ENCODE measurements at regions not wholly inside any gene's neighbourhood (a gene's known extent, or its start where the extent isn't known, plus 50 kb on each side); places are given as distances from the start of the nearest gene placed in this dataset.
"Not testable (repeated sequence)": the region's sequence is repeated elsewhere in the genome, so short reads cannot be mapped to it uniquely, and the experiment has no call there.

GRCh38 chr2:48197618-48198017, 116.9 kb upstream of the FOXN2 start:
- DNase-seq, result no peak

GRCh38 chr2:48198371-48198770, 116.1 kb upstream of the FOXN2 start:
- no peak for DNase-seq

GRCh38 chr2:48199070-48199469, 115.4 kb upstream of the FOXN2 start:
- DNase-seq, result no peak

- DNase-seq, result no peak
Measured at GRCh38 chr2:48200620-48201293, 113.7 kb upstream of the FOXN2 start.

- DNase-seq, result not testable (repeated sequence)
Measured at GRCh38 chr2:48201435-48201834, 113.0 kb upstream of the FOXN2 start.

GRCh38 chr2:48202863-48203642, 111.4 kb upstream of the FOXN2 start:
- DNase-seq, result no peak

- no peak for DNase-seq
Measured at GRCh38 chr2:48203668-48204067, 110.8 kb upstream of the FOXN2 start.

- DNase-seq, result no peak
Measured at GRCh38 chr2:48204750-48205136, 109.7 kb upstream of the FOXN2 start.

- DNase-seq, result no peak
Measured at GRCh38 chr2:48205137-48205798, 109.2 kb upstream of the FOXN2 start.

- DNase-seq, result not testable (repeated sequence)
Measured at GRCh38 chr2:48206056-48206656, 108.3 kb upstream of the FOXN2 start.

GRCh38 chr2:48207201-48207641, 107.3 kb upstream of the FOXN2 start:
- DNase-seq, result no peak

- no peak for DNase-seq
Measured at GRCh38 chr2:48207851-48208250, 106.6 kb upstream of the FOXN2 start.

GRCh38 chr2:48209214-48209885, 105.1 kb upstream of the FOXN2 start:
- DNase-seq, result no peak

GRCh38 chr2:48210189-48210588, 104.3 kb upstream of the FOXN2 start:
- no peak for DNase-seq

- DNase-seq, result no peak
Measured at GRCh38 chr2:48213646-48214045, 100.8 kb upstream of the FOXN2 start.

GRCh38 chr2:48218169-48218568, 96.3 kb upstream of the FOXN2 start:
- no peak for DNase-seq

GRCh38 chr2:48219234-48219554, 95.3 kb upstream of the FOXN2 start:
- DNase-seq, result no peak

- no peak for DNase-seq
Measured at GRCh38 chr2:48219555-48220436, 94.7 kb upstream of the FOXN2 start.

GRCh38 chr2:48220501-48220900, 94.0 kb upstream of the FOXN2 start:
- DNase-seq, result no peak

GRCh38 chr2:48221846-48222516, 92.5 kb upstream of the FOXN2 start:
- DNase-seq, result no peak

- peak; percentile 23 for DNase-seq
Measured at GRCh38 chr2:48227617-48228344, 86.7 kb upstream of the FOXN2 start.
